NCI-H774 (cell line): ENCODE measurements at regions not wholly inside any gene's neighbourhood (a gene's known extent, or its start where the extent isn't known, plus 50 kb on each side); places are given as distances from the start of the nearest gene placed in this dataset.

ENCODE experiments used
- DNase-seq: peaks from one replicate; lab custom pipeline; 2025; lab: John Stamatoyannopoulos, UW

DNA sequence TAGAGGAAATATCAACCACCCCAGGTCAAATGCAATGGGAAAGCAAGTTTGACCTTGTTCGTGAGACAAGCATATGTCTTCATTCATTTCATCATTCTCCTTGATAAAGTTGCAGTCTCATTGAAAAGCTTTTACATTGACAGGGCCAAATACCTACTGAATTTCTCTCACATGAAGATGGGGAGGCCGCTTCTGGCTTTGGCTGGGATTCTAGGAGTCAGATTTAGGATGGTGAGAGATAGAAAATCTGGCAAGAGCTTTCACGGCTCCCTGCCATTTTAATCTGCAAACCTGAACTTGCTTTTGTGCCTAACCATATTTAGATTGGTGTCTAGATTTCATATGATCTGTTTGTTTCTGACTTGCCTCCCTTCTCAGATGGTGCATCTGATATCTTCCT, 88.0 kb downstream of the TMEM100 start:
- no peak for DNase-seq

DNA sequence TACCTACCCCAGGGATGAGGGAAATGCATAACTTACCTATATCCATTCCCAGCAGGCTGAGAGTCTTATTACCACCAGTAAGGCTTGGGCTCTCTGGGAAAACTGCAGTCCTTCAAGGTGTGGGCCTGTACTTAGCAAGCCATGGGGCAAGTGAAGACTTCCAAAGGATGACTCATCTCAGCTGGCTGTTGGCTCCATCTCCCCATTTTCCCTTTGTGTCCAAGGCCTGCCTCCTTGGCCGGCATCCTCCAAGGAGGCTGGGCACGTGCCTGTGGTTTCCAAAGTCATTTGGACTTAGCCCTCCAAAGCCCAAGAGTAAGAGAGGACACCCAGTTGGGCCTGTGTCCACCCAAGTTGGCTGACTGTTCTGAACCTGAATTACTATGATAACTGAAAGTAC, 89.8 kb downstream of the TMEM100 start:
- DNase-seq = no peak

GRCh38 chr17:55632236-55632635, 90.4 kb downstream of the TMEM100 start:
- DNase-seq = no peak

DNA sequence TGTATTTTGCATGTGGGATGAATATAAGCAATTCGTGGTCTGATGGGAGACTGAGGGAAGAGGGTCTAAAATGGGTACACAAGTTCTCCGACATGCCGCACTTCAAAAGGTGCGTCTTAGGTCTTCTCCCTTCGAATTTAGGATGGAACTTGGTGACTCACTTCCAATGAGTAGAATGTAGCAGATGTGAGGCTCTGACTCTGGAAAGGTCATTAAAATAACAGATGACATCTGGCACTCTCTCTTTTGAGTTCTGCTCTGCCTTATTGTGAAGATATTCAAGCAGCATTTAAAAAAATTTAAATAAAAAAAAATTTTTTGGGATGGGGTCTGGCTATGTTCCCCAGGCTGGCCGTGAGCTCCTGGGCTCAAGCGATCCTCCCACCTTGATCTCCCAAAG, 92.7 kb downstream of the TMEM100 start:
- DNase-seq = no peak

DNA sequence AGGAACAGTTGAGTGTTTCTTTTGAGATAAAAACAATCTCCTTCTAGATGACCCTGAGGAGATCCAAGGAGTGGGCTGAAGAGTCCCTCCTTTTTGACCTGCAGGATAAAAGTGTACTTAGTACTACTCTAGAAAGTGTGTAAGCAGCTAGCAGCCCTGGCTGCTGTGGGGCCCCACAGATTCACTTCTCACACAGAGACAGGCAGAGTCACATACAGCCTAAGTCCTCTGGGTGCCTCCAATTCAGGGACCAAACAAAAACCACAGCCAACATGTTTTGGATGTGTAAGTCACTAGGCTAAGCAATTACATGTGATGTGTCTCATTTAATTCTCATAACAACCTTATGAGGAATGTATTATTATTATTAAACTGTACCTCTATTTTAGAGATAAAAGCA, 97.1 kb downstream of the TMEM100 start:
- no peak for DNase-seq

DNA sequence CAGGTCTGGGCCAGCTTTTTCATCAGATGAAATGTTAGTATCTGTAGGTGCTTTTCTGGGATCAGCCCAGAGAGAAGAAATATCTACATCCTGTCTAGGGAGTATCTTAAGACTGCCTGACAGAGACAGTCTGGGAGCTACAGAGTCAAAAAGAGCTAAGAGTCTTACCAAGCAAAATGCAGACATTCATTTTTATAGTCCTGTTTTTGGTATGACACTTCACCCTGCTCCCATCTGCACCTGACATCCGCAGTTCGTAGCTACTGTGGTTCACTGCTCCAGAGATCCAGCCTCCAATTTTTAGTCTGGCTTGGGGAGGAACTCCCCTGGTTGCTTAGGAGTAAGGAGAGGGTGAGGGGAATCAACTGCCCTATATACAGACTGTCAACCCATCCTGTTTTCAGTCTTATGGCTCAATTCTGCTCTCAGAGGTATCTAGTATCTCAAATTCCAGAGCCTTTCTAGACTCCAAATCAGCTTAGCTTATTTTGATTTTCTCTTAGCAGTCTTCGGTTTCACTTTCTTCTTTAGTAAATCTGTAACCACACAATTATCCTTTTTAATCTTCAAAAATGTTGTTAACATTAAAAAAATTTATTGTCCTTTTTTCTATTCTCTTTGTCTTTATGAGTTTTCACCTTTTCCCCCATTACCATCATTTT, 97.8 kb downstream of the TMEM100 start:
- no peak for DNase-seq

GRCh38 chr17:55622547-55622946, 100.1 kb downstream of the TMEM100 start:
- no peak for DNase-seq

GRCh38 chr17:55620945-55621344, 101.7 kb downstream of the TMEM100 start:
- no peak for DNase-seq

DNA sequence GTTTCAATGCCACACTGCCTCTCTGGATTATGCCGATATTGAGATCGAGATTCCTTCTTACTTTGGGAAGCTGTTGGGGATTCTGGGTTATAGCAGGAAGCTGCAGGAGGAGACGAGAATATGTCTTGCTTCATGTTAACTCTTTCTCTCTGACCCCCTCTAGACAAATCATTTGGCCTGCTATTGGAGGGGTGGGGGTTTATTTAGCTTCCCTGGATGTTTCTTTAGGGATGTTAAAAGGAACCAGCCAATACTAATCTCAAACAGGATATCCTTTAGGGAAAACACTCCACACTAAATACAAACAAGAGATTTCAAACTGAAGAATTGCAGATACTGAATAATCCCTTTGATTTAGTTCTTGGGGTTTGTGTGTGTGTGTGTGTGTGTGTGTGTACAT, 102.6 kb downstream of the TMEM100 start:
- DNase-seq = no peak

DNA sequence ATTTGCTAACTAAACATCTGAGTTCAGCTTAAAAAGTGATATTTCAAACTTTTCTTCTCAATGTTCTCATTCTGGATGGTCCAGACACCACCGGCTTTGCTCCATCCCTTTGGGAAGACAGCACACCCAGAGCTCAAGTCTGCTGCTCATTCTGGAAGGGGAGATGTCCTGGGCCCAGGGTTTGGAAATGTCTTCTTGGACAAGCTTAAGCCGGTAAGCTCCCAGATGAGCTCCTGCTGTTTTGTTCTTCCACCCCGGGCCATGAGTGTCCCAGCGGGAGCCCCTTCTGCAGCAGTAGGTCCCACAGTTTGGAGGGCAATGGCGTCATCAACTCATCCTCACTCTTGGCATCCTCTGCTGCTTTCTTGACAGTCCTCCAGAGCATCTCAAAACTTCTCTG, 105.2 kb downstream of the TMEM100 start:
- DNase-seq = no peak

DNA sequence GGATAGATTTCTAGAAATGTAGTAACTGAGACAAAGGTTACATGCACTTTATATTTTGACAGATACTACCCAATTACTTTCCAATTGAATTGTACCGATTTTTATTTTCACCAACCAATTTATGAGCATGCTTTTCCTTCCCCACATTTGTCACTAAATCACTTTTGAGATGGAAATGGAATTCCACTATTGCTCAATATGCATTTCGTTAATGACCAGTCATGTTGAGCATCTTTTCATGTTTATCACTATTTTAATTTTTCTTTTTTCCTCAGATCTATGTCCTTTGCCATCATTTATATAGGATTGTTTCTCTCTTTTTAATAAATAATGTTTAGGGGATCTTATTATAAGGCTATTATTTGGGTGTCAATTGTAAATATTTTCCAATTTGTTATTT, 102.8 kb upstream of the SMIM36 start:
- DNase-seq = no peak

DNA sequence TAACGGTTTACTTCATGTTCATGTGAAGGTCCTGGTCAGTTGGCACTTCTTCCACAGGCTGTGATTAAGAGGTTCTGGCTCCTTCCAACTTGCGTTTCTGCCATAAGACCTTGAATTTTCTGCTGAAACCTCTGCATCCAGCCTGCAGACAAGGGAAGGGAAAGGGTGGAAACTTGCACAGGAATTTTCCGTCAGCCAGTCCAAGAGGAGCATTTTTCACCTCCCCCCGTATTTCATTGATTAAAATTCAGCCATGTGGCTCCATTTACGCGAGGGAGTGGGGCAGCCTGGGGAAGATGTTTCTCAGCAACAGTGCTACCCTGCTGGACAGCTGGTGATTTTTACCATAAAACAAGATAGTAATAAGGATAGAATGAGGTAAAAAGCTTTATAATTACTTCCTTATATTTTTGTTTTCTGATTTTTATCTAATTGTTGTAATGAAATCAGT, 101.5 kb upstream of the SMIM36 start:
- no peak for DNase-seq

GRCh38 chr17:55607731-55608341, 96.6 kb upstream of the SMIM36 start:
- no peak for DNase-seq

DNA sequence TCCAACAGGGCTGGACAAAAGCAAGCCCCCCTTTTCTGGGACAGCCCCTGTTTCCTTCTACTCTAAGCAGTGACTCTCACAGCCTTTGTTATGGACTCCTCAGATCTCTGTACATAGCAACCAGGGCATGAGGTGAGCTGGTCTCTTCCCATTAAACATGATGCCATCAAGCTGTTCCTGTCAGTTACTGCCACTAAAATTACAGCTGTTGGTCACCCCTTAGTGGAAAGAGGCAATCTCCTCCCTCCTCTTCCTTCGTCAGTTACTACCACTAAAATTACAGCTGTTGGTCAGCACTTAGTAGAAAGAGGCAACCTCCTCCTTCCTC, 95.2 kb upstream of the SMIM36 start:
- DNase-seq = no peak

DNA sequence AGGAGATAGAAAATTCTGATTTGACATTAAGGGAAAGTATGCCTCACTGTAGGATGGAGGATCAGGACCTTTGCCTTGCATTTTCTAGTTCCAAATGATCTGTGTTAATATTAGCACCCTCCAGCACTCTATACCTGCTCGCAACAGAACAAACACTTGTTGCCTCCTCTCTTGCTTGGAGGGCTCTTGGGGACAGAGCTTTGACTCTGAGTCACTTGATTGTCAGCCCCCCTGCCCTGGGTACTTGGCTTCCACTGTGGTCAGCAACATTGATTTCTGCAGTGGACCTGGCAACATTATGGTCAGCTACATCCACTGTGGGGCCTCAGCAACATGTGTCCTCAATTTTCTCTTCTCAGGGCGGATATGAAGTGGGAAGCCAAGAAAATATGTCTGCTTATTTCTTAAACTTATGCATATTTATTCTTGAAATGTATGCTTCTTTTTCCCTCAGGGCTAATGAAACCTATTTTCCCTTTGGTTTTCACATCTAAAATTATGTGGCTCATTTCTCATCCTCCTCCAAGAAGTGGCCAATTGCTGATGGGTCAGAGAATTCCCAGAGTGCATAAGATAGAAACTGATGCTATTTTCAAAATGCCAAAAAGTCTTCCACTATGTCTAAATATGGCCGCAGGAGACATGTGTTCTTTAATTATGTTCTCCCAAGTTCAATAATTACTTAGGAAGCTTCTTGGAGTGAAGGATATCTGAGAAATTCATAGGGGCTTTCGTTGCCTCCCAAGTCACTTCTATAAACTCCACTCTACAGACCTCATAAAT, 94.6 kb upstream of the SMIM36 start:
- DNase-seq = no peak

DNA sequence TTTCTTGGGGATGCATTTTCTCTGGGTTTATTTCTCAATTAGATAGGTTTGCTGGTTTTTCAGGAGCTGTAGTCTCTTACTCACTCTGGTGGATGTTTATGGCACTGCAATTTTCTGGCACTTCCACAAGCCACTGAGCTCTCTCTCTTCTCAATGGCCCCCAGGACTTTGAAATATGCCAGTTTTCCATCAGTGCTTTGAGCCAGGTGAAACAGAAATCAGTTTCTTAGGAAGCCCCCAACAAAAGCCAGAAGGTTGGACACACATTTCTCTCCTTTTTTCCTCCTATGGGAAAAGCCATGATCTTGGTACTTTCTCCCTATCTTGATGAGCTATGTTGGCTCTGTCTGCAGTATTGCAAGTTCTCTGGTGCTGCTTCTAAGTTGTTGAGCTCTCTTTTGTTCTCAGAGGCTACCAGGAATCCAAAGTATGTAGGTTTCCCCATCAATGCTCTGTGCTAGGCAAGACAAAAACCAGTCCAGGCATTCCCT, 90.7 kb upstream of the SMIM36 start:
- no peak for DNase-seq

DNA sequence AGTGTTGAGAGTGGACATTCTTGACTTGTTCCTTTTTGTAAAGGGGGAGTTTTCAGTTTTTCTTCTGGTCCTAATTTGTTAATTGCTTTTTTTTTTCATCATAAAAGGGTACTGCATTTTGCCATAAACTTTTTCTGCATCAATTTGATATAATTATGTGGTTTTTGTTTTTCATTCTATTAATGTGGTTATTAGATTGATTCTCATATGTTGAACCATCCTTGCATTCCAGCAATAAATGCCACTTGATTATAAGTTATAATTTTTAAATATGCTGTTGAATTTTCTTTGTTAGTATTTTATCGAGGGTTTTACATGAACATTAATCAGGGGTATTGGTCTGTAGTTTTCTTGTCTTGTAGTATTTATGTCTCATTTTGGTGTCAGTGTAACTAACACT, 87.2 kb upstream of the SMIM36 start:
- no peak for DNase-seq

- DNase-seq = no peak
Observed at GRCh38 chr17:55588446-55589242, 77.4 kb upstream of the SMIM36 start.

GRCh38 chr17:55587608-55588139, 76.4 kb upstream of the SMIM36 start:
- DNase-seq = no peak

DNA sequence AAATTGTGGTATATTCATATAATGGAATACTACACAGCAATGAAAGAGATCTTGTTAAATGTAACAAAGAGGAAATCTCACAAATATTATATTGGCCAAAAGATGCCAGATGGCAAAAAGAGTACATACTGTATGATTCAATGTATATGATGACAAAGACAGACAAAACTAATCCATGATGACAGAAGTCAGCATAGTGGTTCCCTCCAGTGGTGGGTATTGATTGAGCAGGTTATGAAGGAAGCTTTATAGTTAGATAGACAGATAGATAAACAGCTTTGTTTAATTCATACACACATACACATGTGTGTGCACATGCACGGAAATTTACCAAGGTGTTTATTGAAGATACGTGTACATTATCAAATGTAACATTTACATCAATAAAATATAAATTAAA, 74.4 kb upstream of the SMIM36 start:
- no peak for DNase-seq

- no peak for DNase-seq
Observed at GRCh38 chr17:55584861-55585260, 73.6 kb upstream of the SMIM36 start.

GRCh38 chr17:55584055-55584685, 72.9 kb upstream of the SMIM36 start:
- DNase-seq = no peak
